K562 (cell line): ENCODE measurements at regions not wholly inside any gene's neighbourhood (a gene's known extent, or its start where the extent isn't known, plus 50 kb on each side); places are given as distances from the start of the nearest gene placed in this dataset.

Source experiments
- ATAC-seq: fragments of 200-7000 bp; cut with Tn5 transposase; 3 replicates; pipeline ENCODE4 v1.9.1; 2020; ENCODE audit warnings: moderate library complexity
- BruUV-seq: library from RNA; stranded (reverse); fragments of 400-500 nt; replicated peaks from 2 replicates; lab custom pipeline; 2021; lab: Mats Ljungman, UMichigan
- CTCF ChIA-PET: fragments of 300-600 bp; formaldehyde crosslinking; extraction: SDS; loops from one replicate; lab custom pipeline; 2021; ENCODE audit warnings: low intra/inter-chr PET ratio; lab: Yijun Ruan, JAX
- POLR2A ChIA-PET: fragments of 300-600, 350-650 bp; sonication (Branson Sonifier 250); formaldehyde crosslinking; extraction: SDS; loops from one replicate; lab custom pipeline; 2021; ENCODE audit warnings: antibody characterized with exemption, inconsistent platforms; lab: Yijun Ruan, JAX
- DNase-seq, 4 experiments: peaks; one replicate each; pipeline versions ENCODE4 v3.0.0 to v3.0.0-alpha.2; 2011 to 2018; ENCODE audit warnings: low spot score in 3 of 4, mixed read lengths in 3 of 4; ENCODE audit errors: extremely low read depth in 1 of 4
- FAIRE-seq: peaks from 2 replicates; lab custom pipeline; 2011; peaks lifted over from hg19 to GRCh38; lab: Jason Lieb, UNC
- H2AFZ ChIP-seq: 2 replicates; pipeline ENCODE4 v1.6.0; 2011; ENCODE audit warnings: low read depth, low read length, control low read depth, inconsistent platforms
- H3K27ac ChIP-seq: fragments of 200-600 bp; 3 replicates; pipeline ENCODE4 v1.8.0; 2011; ENCODE audit warnings: low read depth, mild to moderate bottlenecking, control low read depth, inconsistent platforms, low read length, moderate library complexity, mixed read lengths; ENCODE audit errors: extremely low read depth
- H3K27me3 ChIP-seq, 2 experiments: fragments of 300-600 bp in 1 of 2; 2 replicates in 1 of 2; 3 replicates in 1 of 2; pipeline versions ENCODE4 v1.6.0 to v1.8.0; 2011; ENCODE audit warnings: inconsistent platforms in 2 of 2, low read length in 2 of 2, mild to moderate bottlenecking in 1 of 2, mixed read lengths in 1 of 2, moderate library complexity in 1 of 2; ENCODE audit not compliant: control insufficient read depth in 2 of 2, insufficient read depth in 2 of 2
- H3K36me3 ChIP-seq: fragments of 300-600 bp; 3 replicates; pipeline ENCODE4 v1.8.0; 2011; ENCODE audit warnings: mild to moderate bottlenecking, low read length, inconsistent platforms; ENCODE audit not compliant: control insufficient read depth, insufficient read depth
- H3K4me1 ChIP-seq, 2 experiments: fragments of 200-600 bp in 1 of 2; replicated peaks in 1 of 2; 2 replicates in 1 of 2; 3 replicates in 1 of 2; pipeline versions ENCODE4 v1.5.1 to v1.8.0; 2011; ENCODE audit warnings: inconsistent platforms in 2 of 2, low read length in 2 of 2, mild to moderate bottlenecking in 1 of 2, mixed read lengths in 1 of 2, moderate library complexity in 1 of 2; ENCODE audit not compliant: control insufficient read depth in 2 of 2, insufficient read depth in 2 of 2
- H3K4me2 ChIP-seq: 2 replicates; pipeline ENCODE4 v1.6.1; 2011; ENCODE audit warnings: low read length, control low read depth, inconsistent platforms, mixed read lengths; ENCODE audit not compliant: insufficient read depth
- H3K4me3 ChIP-seq: fragments of 200-600 bp; sonication (generic), shearing (Covaris generic); 2 replicates; pipeline ENCODE4 v1.5.1; 2016; ENCODE audit warnings: control low read depth, inconsistent platforms
- H3K79me2 ChIP-seq: fragments of 200-600 bp; 3 replicates; pipeline ENCODE4 v1.8.0; 2011; ENCODE audit warnings: low read length, inconsistent platforms; ENCODE audit not compliant: control insufficient read depth, insufficient read depth
- H3K9ac ChIP-seq, 2 experiments: 2 replicates each; pipeline versions ENCODE4 v1.6.0 to v1.6.1; 2011; ENCODE audit warnings: low read depth in 2 of 2, low read length in 2 of 2, control low read depth in 1 of 2, inconsistent platforms in 1 of 2, mild to moderate bottlenecking in 1 of 2, mixed read lengths in 1 of 2; ENCODE audit not compliant: insufficient read depth in 1 of 2
- H3K9me1 ChIP-seq: one replicate; pipeline ENCODE4 v1.6.0; 2011; ENCODE audit warnings: inconsistent platforms, mild to moderate bottlenecking, low read length, moderate library complexity; ENCODE audit not compliant: control insufficient read depth, insufficient read depth
- H3K9me3 ChIP-seq: replicated peaks from 2 replicates; pipeline ENCODE4 v1.5.1; 2011; ENCODE audit warnings: low read depth, low read length, inconsistent platforms; ENCODE audit not compliant: control insufficient read depth, insufficient read depth
- H4K20me1 ChIP-seq: replicated peaks from 2 replicates; pipeline ENCODE4 v1.6.1; 2011; ENCODE audit warnings: low read length, inconsistent platforms, mixed read lengths; ENCODE audit not compliant: control insufficient read depth, insufficient read depth
- CHD2 ChIP-seq: IDR thresholded peaks from 2 replicates; pipeline ENCODE4 v1.6.1; 2011; ENCODE audit warnings: low read depth, low read length
- FOXA3 ChIP-seq, 2 experiments: fragments of 450-650 bp in 1 of 2; sonication (generic) in 1 of 2; formaldehyde crosslinking; IDR thresholded peaks in 1 of 2; conservative IDR thresholded peaks in 1 of 2; 2 replicates each; pipeline versions ENCODE4 v1.4.0 to v1.8.0; 2020 to 2022; ENCODE audit warnings: mild to moderate bottlenecking in 2 of 2, missing genetic modification reagents in 1 of 2
- HDAC6 ChIP-seq: IDR thresholded peaks from 2 replicates; pipeline ENCODE4 v1.6.1; 2012; ENCODE audit warnings: low read depth, mild to moderate bottlenecking, control low read depth, inconsistent platforms, low read length, moderate library complexity
- KLF16 ChIP-seq: IDR thresholded peaks from 2 replicates; pipeline ENCODE4 v1.6.1; 2016; ENCODE audit warnings: antibody characterized with exemption
- NELFE ChIP-seq: IDR thresholded peaks from 2 replicates; pipeline ENCODE4 v1.6.1; 2011; ENCODE audit warnings: mild to moderate bottlenecking; ENCODE audit not compliant: insufficient read depth, insufficient read length
- PML ChIP-seq: IDR thresholded peaks from 2 replicates; pipeline ENCODE4 v1.6.1; 2012; ENCODE audit warnings: low read length, inconsistent platforms
- RBM17 ChIP-seq: fragments of 200-400 bp; formaldehyde crosslinking; IDR thresholded peaks from 2 replicates; pipeline ENCODE4 v1.6.1; 2017; ENCODE audit warnings: low read depth, mild to moderate bottlenecking, low read length, borderline replicate concordance
- RBM25 ChIP-seq: fragments of 200-400 bp; formaldehyde crosslinking; IDR thresholded peaks from 2 replicates; pipeline ENCODE4 v1.6.1; 2018; ENCODE audit warnings: low read length, low read depth, moderate library complexity; ENCODE audit not compliant: severe bottlenecking
- SRSF7 ChIP-seq: fragments of 200-400 bp; formaldehyde crosslinking; optimal IDR thresholded peaks from 2 replicates; pipeline ENCODE3; 2017; ENCODE audit warnings: mild to moderate bottlenecking, low read depth, low read length
- TBL1XR1 ChIP-seq, 2 experiments: IDR thresholded peaks; 2 replicates each; pipeline ENCODE4 v1.6.1; 2012; ENCODE audit warnings: improper control_type of control experiment in 2 of 2, low read length in 2 of 2, mild to moderate bottlenecking in 1 of 2
- TEAD4 ChIP-seq, 2 experiments: sonication (generic) in 1 of 2; formaldehyde crosslinking in 1 of 2; IDR thresholded peaks; 2 replicates each; pipeline versions ENCODE4 v1.6.1 to v1.8.0; 2012 to 2022; ENCODE audit warnings: borderline replicate concordance in 1 of 2, inconsistent platforms in 1 of 2, low read length in 1 of 2, mild to moderate bottlenecking in 1 of 2, missing genetic modification reagents in 1 of 2
- ZNF140 ChIP-seq: fragments of 250-450 bp; sonication (Bioruptor Pico); IDR thresholded peaks from 2 replicates; pipeline ENCODE4 v1.8.0; 2021; ENCODE audit warnings: moderate library complexity, mild to moderate bottlenecking, inconsistent platforms
- ZNF431 ChIP-seq: sonication (generic); formaldehyde crosslinking; IDR thresholded peaks from 2 replicates; pipeline ENCODE4 v1.8.0; 2022; ENCODE audit warnings: mild to moderate bottlenecking, missing genetic modification reagents
- ZNF778 ChIP-seq: fragments of 450-650 bp; formaldehyde crosslinking; IDR thresholded peaks from 2 replicates; pipeline ENCODE4 v1.4.0; 2020; ENCODE audit warnings: mild to moderate bottlenecking, moderate library complexity
- WGBS: fragments of 100-300 bp; shearing (Covaris generic); methylation state at CpG from one replicate; pipeline ENCODE4 v1.1.6; 2016; ENCODE audit warnings: low coverage, mixed read lengths; ENCODE audit not compliant: insufficient coverage; ENCODE audit errors: missing lambda C conversion rate; 5-methylcytosine and 5-hydroxymethylcytosine counted together
- in situ Hi-C: fragments of 300-500 bp; cut with MboI; formaldehyde crosslinking; loops from 4 replicates; pipeline ENCODE4 v1.15.0; 2018; ENCODE audit warnings: inconsistent platforms, mixed read lengths
- intact Hi-C: fragments of 100-400 bp; cut with micrococcal nuclease; formaldehyde crosslinking; loops from 2 replicates; pipeline ENCODE4 v1.14.2; 2022

DNA sequence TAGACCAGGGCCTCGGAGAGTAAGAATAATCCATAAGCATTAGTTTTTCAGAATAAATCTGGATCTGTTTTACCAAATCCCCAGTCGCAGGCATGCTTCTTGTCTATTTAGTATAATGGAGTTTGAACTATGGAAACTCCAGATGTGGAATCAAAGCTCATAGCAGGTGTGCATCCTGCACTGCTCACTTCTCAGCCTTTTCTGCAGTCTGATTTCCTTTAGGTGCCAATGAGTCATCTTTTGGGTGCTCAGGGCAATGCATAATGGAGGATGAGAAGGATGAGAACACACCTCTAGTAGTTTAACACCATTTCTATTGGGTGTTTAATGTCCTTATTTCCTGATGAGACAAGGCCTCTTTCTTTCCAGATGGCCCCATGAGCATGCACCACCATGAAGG is 961.2 kb downstream of the TMEM121 start:
- H3K4me1 ChIP-seq = no peaks in the 10 kb centered on the region
- no peaks in the 10 kb centered on the region for H3K27me3 ChIP-seq
- no TSS peak for BruUV-seq
- POLR2A ChIA-PET = interaction anchor here (0.7 kb wide), 1 partner anchor 49 kb away, joined by 3 read pairs; no protein-coding TSS in a partner anchor
- 90% methylated on average over 2 of the region's 2 CpGs for WGBS
- peaks cover 36% of the 10 kb centered on the region; the same call in 2 of the 3 replicates for H3K36me3 ChIP-seq
- no peaks in the 10 kb centered on the region for H4K20me1 ChIP-seq
- H3K4me2 ChIP-seq = no peak overlapping the region
- in situ Hi-C loops = no loop called here
- no peak for ATAC-seq
- FAIRE-seq = no peak
- H3K4me3 ChIP-seq = no peak overlapping the region
- no peak for DNase-seq
- H3K9ac ChIP-seq = no peak overlapping the region
- H3K79me2 ChIP-seq = peaks cover 17% of the 10 kb centered on the region
- intact Hi-C loops = no loop called here
- no peak overlapping the region for H3K27ac ChIP-seq
- TF ChIP-seq FOXA3 (CRISPR knock-in tag; conservative IDR thresholded peaks at IDR 0.05 in 1 of 2, IDR thresholded peaks at IDR 0.05 in 1 of 2) (no peak), SRSF7 (no peak), CHD2 (no peak), ZNF140 (CRISPR knock-in tag) (no peak)
- TF ChIP-seq, all 486 proteins: peak for 0
- H3K9me3 ChIP-seq = no peaks in the 10 kb centered on the region; the same call in 1 of the 2 replicates
- CTCF ChIA-PET = no interaction called here
- no peak overlapping the region for H2AFZ ChIP-seq
- H3K9me1 ChIP-seq = no peaks in the 10 kb centered on the region

DNA sequence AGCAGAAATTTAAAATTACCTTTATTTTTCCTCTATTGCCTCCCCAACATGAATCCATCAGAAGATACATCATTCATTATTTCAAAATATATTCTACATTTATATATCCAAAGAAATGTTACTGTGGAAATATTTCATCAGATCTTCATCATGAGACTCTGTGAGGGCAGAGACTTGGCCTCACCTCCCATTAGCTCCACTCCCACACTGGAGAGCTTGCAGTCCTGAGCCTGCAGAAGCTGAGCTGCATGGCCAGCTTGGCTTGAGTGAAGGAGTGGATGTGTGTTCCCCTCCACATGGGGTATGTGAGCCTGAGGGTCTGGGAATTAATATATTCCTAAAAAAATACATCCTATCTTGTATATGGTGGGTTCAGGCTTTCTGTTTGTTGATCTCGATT is 961.9 kb downstream of the TMEM121 start:
- Histone ChIP-seq H3K4me2 (no peak overlapping the region), H3K9me1 (no peaks in the 10 kb centered on the region), H3K27ac (no peak overlapping the region), H2AFZ (no peak overlapping the region), H3K79me2 (peaks cover 17% of the 10 kb centered on the region), H3K36me3 (peaks cover 41% of the 10 kb centered on the region; the same call in 2 of the 3 replicates), H3K4me1 (no peaks in the 10 kb centered on the region), H4K20me1 (no peaks in the 10 kb centered on the region), H3K9ac (no peak overlapping the region), H3K9me3 (no peaks in the 10 kb centered on the region; the same call in 1 of the 2 replicates), H3K27me3 (no peaks in the 10 kb centered on the region), H3K4me3 (no peak overlapping the region)
- DNase-seq (no peak), FAIRE-seq (no peak), ATAC-seq (no peak)
- CTCF ChIA-PET = no interaction called here
- POLR2A ChIA-PET = interaction anchor here (0.7 kb wide), 1 partner anchor 48 kb away, joined by 3 read pairs; no protein-coding TSS in a partner anchor
- no peak for TF ChIP-seq KLF16
- TF ChIP-seq TEAD4 (IDR thresholded peaks at IDR 0.05; ENCODE audit: low read length) = no peak
- TF ChIP-seq TEAD4 (CRISPR knock-in tag; IDR thresholded peaks at IDR 0.05; ENCODE audit: borderline replicate concordance) = no peak
- TF ChIP-seq ZNF778 (CRISPR knock-in tag) = no peak
- TF ChIP-seq TBL1XR1 (IDR thresholded peaks at IDR 0.05; ENCODE audit: low read length in 2 of 2) = no peak
- TF ChIP-seq RBM17 = no peak
- no peak for TF ChIP-seq NELFE
- no peak for TF ChIP-seq HDAC6
- no peak for TF ChIP-seq PML
- no peak for TF ChIP-seq RBM25
- TF ChIP-seq ZNF431 = no peak
- in situ Hi-C loops (no loop called here), intact Hi-C loops (no loop called here)
- no TSS peak for BruUV-seq
- WGBS = 63% methylated on average over 1 of the region's 1 CpG
